ENCODE measurements at regions not wholly inside any gene's neighbourhood (a gene's known extent, or its start where the extent isn't known, plus 50 kb on each side); places are given as distances from the start of the nearest gene placed in this dataset.
A peak's percentile ranks its signal among the peaks of the same experiment; 100 is the strongest.

DNA sequence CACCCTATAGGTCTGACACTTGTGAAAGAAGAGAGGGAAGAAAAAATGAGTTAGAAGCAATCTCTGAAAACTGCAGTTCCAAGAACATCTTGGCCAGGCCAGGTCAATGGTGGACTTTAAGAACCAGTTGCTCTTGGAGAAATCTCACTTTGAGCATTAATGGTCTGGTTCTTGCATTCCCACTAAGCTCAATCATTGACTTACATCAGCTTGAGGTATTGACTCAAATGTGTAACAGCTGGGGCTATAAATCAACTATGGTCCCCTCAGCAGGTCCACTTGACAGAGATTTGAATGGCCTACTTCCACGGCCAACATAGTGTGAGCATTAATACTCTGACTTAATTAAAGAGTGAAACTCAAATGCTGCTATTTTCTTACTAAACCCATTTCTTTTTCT lies 357.8 kb upstream of the RGMB start:
- H3K4me2 ChIP-seq (ENCODE audit: low read length), result peak overlapping the region; percentile 2
- TF ChIP-seq, protein P1, sequence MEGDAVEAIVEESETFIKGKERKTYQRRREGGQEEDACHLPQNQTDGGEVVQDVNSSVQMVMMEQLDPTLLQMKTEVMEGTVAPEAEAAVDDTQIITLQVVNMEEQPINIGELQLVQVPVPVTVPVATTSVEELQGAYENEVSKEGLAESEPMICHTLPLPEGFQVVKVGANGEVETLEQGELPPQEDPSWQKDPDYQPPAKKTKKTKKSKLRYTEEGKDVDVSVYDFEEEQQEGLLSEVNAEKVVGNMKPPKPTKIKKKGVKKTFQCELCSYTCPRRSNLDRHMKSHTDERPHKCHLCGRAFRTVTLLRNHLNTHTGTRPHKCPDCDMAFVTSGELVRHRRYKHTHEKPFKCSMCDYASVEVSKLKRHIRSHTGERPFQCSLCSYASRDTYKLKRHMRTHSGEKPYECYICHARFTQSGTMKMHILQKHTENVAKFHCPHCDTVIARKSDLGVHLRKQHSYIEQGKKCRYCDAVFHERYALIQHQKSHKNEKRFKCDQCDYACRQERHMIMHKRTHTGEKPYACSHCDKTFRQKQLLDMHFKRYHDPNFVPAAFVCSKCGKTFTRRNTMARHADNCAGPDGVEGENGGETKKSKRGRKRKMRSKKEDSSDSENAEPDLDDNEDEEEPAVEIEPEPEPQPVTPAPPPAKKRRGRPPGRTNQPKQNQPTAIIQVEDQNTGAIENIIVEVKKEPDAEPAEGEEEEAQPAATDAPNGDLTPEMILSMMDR (IDR thresholded peaks at IDR 0.05; ENCODE audit: insufficient read depth, low read depth, low read length), result no peak
- TF ChIP-seq EZH2 (IDR thresholded peaks at IDR 0.05; ENCODE audit: insufficient read depth, low read length), result no peak
- no peaks in the 10 kb centered on the region for H3K27me3 ChIP-seq (ENCODE audit: insufficient read depth, low read length)
- Mint-ChIP-seq H3K4me3 (ENCODE audit: unreplicated experiment) (no peak overlapping the region), H3K4me1 (ENCODE audit: low read depth, unreplicated experiment) (peaks cover 15% of the 10 kb centered on the region), H3K36me3 (ENCODE audit: low read depth, unreplicated experiment) (no peaks in the 10 kb centered on the region), H3K27ac (ENCODE audit: unreplicated experiment) (peak overlapping the region; percentile 73), H3K27me3 (ENCODE audit: low read depth, unreplicated experiment) (no peaks in the 10 kb centered on the region), H3K9me3 (ENCODE audit: unreplicated experiment) (peaks cover 1% of the 10 kb centered on the region)
- H4K20me1 ChIP-seq (ENCODE audit: insufficient read depth, low read length), result no peaks in the 10 kb centered on the region
- H3K36me3 ChIP-seq (ENCODE audit: insufficient read depth, low read length), result no peaks in the 10 kb centered on the region
- H3K27ac ChIP-seq (ENCODE audit: low read depth, low read length), result peak overlapping the region; percentile 76
- H3K4me3 ChIP-seq (ENCODE audit: insufficient read depth, low read depth, low read length), result no peak overlapping the region
- H3K9ac ChIP-seq (ENCODE audit: low read length), result peak overlapping the region; percentile 52
- no peak overlapping the region for H2AFZ ChIP-seq (ENCODE audit: low read depth, low read length)
- FAIRE-seq (peak; percentile 20), DNase-seq (ENCODE audit: low read depth) (peak; percentile 47)
- H3K9me3 ChIP-seq (ENCODE audit: insufficient read depth, low read depth, low read length), result no peaks in the 10 kb centered on the region
- H3K4me1 ChIP-seq (ENCODE audit: insufficient read depth, low read length), result peaks cover 19% of the 10 kb centered on the region
- H3K79me2 ChIP-seq (ENCODE audit: insufficient read depth, low read length), result no peaks in the 10 kb centered on the region

DNA sequence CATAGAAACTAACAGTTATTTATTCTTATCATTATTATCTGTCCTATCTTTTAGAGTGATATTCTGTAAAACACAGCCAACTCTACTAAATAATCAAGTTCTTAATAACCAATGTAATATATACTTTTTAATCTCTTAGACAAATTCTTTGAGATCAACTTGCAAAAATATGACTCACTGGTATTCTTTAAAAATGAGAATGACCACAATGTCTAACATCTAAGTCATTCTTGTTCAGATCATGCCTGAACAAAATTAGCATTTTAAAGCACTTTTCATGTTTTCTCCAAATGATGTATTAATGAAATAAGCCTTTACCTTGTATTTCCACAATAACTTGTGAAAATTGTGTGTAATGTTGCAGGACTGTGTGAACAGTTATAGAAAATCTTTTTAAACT lies 356.9 kb upstream of the RGMB start:
- H3K4me1 ChIP-seq (ENCODE audit: insufficient read depth, low read length), result peaks cover 19% of the 10 kb centered on the region
- peak overlapping the region; percentile 76 for H3K27ac ChIP-seq (ENCODE audit: low read depth, low read length)
- peaks cover 1% of the 10 kb centered on the region for H3K9me3 Mint-ChIP-seq (ENCODE audit: unreplicated experiment)
- no peak overlapping the region for H2AFZ ChIP-seq (ENCODE audit: low read depth, low read length)
- H3K4me3 ChIP-seq (ENCODE audit: insufficient read depth, low read depth, low read length), result no peak overlapping the region
- no peak overlapping the region for H3K9ac ChIP-seq (ENCODE audit: low read length)
- no peaks in the 10 kb centered on the region for H3K27me3 Mint-ChIP-seq (ENCODE audit: low read depth, unreplicated experiment)
- no peak for TF ChIP-seq EZH2 (IDR thresholded peaks at IDR 0.05; ENCODE audit: insufficient read depth, low read length)
- TF ChIP-seq, protein P1 (IDR thresholded peaks at IDR 0.05; ENCODE audit: insufficient read depth, low read depth, low read length), result no peak
- no peaks in the 10 kb centered on the region for H4K20me1 ChIP-seq (ENCODE audit: insufficient read depth, low read length)
- H3K9me3 ChIP-seq (ENCODE audit: insufficient read depth, low read depth, low read length), result no peaks in the 10 kb centered on the region
- no peaks in the 10 kb centered on the region for H3K79me2 ChIP-seq (ENCODE audit: insufficient read depth, low read length)
- FAIRE-seq (peak; percentile 94), DNase-seq (ENCODE audit: low read depth) (peak; percentile 76)
- H3K36me3 Mint-ChIP-seq (ENCODE audit: low read depth, unreplicated experiment), result no peaks in the 10 kb centered on the region
- peaks cover 15% of the 10 kb centered on the region for H3K4me1 Mint-ChIP-seq (ENCODE audit: low read depth, unreplicated experiment)
- H3K4me2 ChIP-seq (ENCODE audit: low read length), result no peak overlapping the region
- no peak overlapping the region for H3K27ac Mint-ChIP-seq (ENCODE audit: unreplicated experiment)
- H3K36me3 ChIP-seq (ENCODE audit: insufficient read depth, low read length), result no peaks in the 10 kb centered on the region
- H3K4me3 Mint-ChIP-seq (ENCODE audit: unreplicated experiment), result no peak overlapping the region
- no peaks in the 10 kb centered on the region for H3K27me3 ChIP-seq (ENCODE audit: insufficient read depth, low read length)

DNA sequence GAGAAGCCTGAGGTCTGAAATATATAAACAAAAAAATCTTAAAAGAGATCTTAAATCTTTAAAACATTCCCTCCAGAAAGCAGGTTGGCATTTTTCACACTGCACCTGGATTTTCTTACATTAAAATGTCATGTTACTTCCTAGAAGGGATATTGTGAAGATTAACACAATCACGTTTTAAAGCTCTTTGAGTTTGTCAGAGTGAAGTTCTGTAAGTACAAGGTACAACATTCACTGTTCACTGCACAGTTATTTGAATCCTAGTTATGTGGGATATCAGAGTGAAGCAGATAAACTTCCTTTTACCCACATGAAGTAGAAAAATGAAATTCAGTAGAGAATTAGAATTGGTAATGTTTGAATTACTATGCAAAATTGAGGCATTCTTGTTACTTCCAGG lies 353.6 kb upstream of the RGMB start:
- H4K20me1 ChIP-seq (ENCODE audit: insufficient read depth, low read length), result no peaks in the 10 kb centered on the region
- H3K9ac ChIP-seq (ENCODE audit: low read length), result no peak overlapping the region
- peaks cover 15% of the 10 kb centered on the region for H3K4me1 ChIP-seq (ENCODE audit: insufficient read depth, low read length)
- no peak overlapping the region for H3K27ac Mint-ChIP-seq (ENCODE audit: unreplicated experiment)
- no peaks in the 10 kb centered on the region for H3K27me3 ChIP-seq (ENCODE audit: insufficient read depth, low read length)
- H3K4me3 ChIP-seq (ENCODE audit: insufficient read depth, low read depth, low read length), result no peak overlapping the region
- no peaks in the 10 kb centered on the region for H3K79me2 ChIP-seq (ENCODE audit: insufficient read depth, low read length)
- no peak overlapping the region for H3K4me3 Mint-ChIP-seq (ENCODE audit: unreplicated experiment)
- no peaks in the 10 kb centered on the region for H3K9me3 ChIP-seq (ENCODE audit: insufficient read depth, low read depth, low read length)
- no peaks in the 10 kb centered on the region for H3K36me3 ChIP-seq (ENCODE audit: insufficient read depth, low read length)
- no peak for TF ChIP-seq EZH2 (IDR thresholded peaks at IDR 0.05; ENCODE audit: insufficient read depth, low read length)
- TF ChIP-seq, protein P1 (IDR thresholded peaks at IDR 0.05; ENCODE audit: insufficient read depth, low read depth, low read length), result no peak
- H3K4me2 ChIP-seq (ENCODE audit: low read length), result no peak overlapping the region
- FAIRE-seq (no peak), DNase-seq (ENCODE audit: low read depth) (no peak)
- no peak overlapping the region for H2AFZ ChIP-seq (ENCODE audit: low read depth, low read length)
- H3K36me3 Mint-ChIP-seq (ENCODE audit: low read depth, unreplicated experiment), result no peaks in the 10 kb centered on the region
- H3K27ac ChIP-seq (ENCODE audit: low read depth, low read length), result no peak overlapping the region
- H3K4me1 Mint-ChIP-seq (ENCODE audit: low read depth, unreplicated experiment), result peaks cover 13% of the 10 kb centered on the region
- H3K9me3 Mint-ChIP-seq (ENCODE audit: unreplicated experiment), result peaks cover 1% of the 10 kb centered on the region
- H3K27me3 Mint-ChIP-seq (ENCODE audit: low read depth, unreplicated experiment), result no peaks in the 10 kb centered on the region
